Choroid plexus epithelial cell (primary cell): ENCODE measurements at regions not wholly inside any gene's neighbourhood (a gene's known extent, or its start where the extent isn't known, plus 50 kb on each side); places are given as distances from the start of the nearest gene placed in this dataset.

Source experiments
- DNase-seq: peaks from one replicate; pipeline ENCODE4 v3.0.0-alpha.2; 2010; ENCODE audit warnings: low read depth
- H3K4me3 ChIP-seq: 2 replicates; pipeline ENCODE4 v1.5.1; 2011; ENCODE audit warnings: low read depth, mild to moderate bottlenecking, control low read depth, low read length, moderate library complexity
- CTCF ChIP-seq: conservative IDR thresholded peaks from 2 replicates; pipeline ENCODE4 v1.5.1; 2011; ENCODE audit warnings: low read depth, mild to moderate bottlenecking, control low read depth, inconsistent platforms, low read length, moderate library complexity

GRCh38 chr11:38155856-38156255 lies 1557.8 kb upstream of the RAG2 start:
- no peak for DNase-seq
- H3K4me3 ChIP-seq: no peak overlapping the region
- no peak for TF ChIP-seq CTCF

GRCh38 chr11:38153985-38154384 lies 1555.9 kb upstream of the RAG2 start:
- TF ChIP-seq CTCF: no peak

GRCh38 chr11:38143852-38144251 lies 1545.8 kb upstream of the RAG2 start:
- no peak for TF ChIP-seq CTCF
- no peak for DNase-seq

More at GRCh38 chr11:38153985-38154384, 1555.9 kb upstream of the RAG2 start:
- H3K4me3 ChIP-seq: no peak overlapping the region
- no peak for DNase-seq

GRCh38 chr11:38138972-38139371 lies 1540.9 kb upstream of the RAG2 start:
- no peak for DNase-seq
- no peak overlapping the region for H3K4me3 ChIP-seq
- TF ChIP-seq CTCF: no peak

More at GRCh38 chr11:38143852-38144251, 1545.8 kb upstream of the RAG2 start:
- H3K4me3 ChIP-seq: no peak overlapping the region

GRCh38 chr11:38136887-38137286 lies 1538.9 kb upstream of the RAG2 start:
- no peak overlapping the region for H3K4me3 ChIP-seq
- TF ChIP-seq CTCF: no peak
- DNase-seq: no peak

GRCh38 chr11:38131535-38131934 lies 1533.5 kb upstream of the RAG2 start:
- no peak for DNase-seq
- no peak for TF ChIP-seq CTCF
- no peak overlapping the region for H3K4me3 ChIP-seq

- H3K4me3 ChIP-seq: no peak overlapping the region
- no peak for TF ChIP-seq CTCF
- DNase-seq: peak; percentile 13
Observed at GRCh38 chr11:38130976-38131375, 1532.9 kb upstream of the RAG2 start.
